ENCODE measurements at regions not wholly inside any gene's neighbourhood (a gene's known extent, or its start where the extent isn't known, plus 50 kb on each side); places are given as distances from the start of the nearest gene placed in this dataset.

- no peak for DNase-seq (ENCODE audit: low read depth in 3 of 3, low spot score in 1 of 3)
Measured at GRCh38 chr5:4762316-4762715, 377.8 kb upstream of the ADAMTS16 start.

- no peak for DNase-seq (ENCODE audit: low read depth in 3 of 3, low spot score in 1 of 3)
Measured at GRCh38 chr5:4765411-4765810, 374.7 kb upstream of the ADAMTS16 start.

- no peak for DNase-seq (ENCODE audit: low read depth in 3 of 3, low spot score in 1 of 3)
Measured at GRCh38 chr5:4766101-4766500, 374.0 kb upstream of the ADAMTS16 start.

GRCh38 chr5:4772591-4772990, 367.5 kb upstream of the ADAMTS16 start:
- DNase-seq (ENCODE audit: low read depth in 3 of 3, low spot score in 1 of 3), result no peak

GRCh38 chr5:4773827-4774317, 366.3 kb upstream of the ADAMTS16 start:
- DNase-seq (ENCODE audit: low read depth in 3 of 3, low spot score in 1 of 3), result no peak

- DNase-seq (ENCODE audit: low read depth in 3 of 3, low spot score in 1 of 3), result no peak
Measured at GRCh38 chr5:4777435-4777834, 362.7 kb upstream of the ADAMTS16 start.

GRCh38 chr5:4780633-4781032, 359.5 kb upstream of the ADAMTS16 start:
- no peak for DNase-seq (ENCODE audit: low read depth in 3 of 3, low spot score in 1 of 3)

GRCh38 chr5:4781299-4781698, 358.8 kb upstream of the ADAMTS16 start:
- no peak for DNase-seq (ENCODE audit: low read depth in 3 of 3, low spot score in 1 of 3)

- no peak for DNase-seq (ENCODE audit: low read depth in 3 of 3, low spot score in 1 of 3)
Measured at GRCh38 chr5:4785971-4786370, 354.2 kb upstream of the ADAMTS16 start.

GRCh38 chr5:4797445-4797844, 342.7 kb upstream of the ADAMTS16 start:
- no peak for DNase-seq (ENCODE audit: low read depth in 3 of 3, low spot score in 1 of 3)

GRCh38 chr5:4802044-4802443, 338.1 kb upstream of the ADAMTS16 start:
- DNase-seq (ENCODE audit: low read depth in 3 of 3, low spot score in 1 of 3), result no peak

GRCh38 chr5:4804691-4805360, 335.3 kb upstream of the ADAMTS16 start:
- DNase-seq (ENCODE audit: low read depth in 3 of 3, low spot score in 1 of 3), result no peak

GRCh38 chr5:4815002-4815401, 325.1 kb upstream of the ADAMTS16 start:
- DNase-seq (ENCODE audit: low read depth in 3 of 3, low spot score in 1 of 3), result no peak

GRCh38 chr5:4817767-4818166, 322.4 kb upstream of the ADAMTS16 start:
- DNase-seq (ENCODE audit: low read depth in 3 of 3, low spot score in 1 of 3), result no peak

GRCh38 chr5:4831325-4831724, 308.8 kb upstream of the ADAMTS16 start:
- no peak for DNase-seq (ENCODE audit: low read depth in 3 of 3, low spot score in 1 of 3)

- DNase-seq (ENCODE audit: low read depth in 3 of 3, low spot score in 1 of 3), result no peak
Measured at GRCh38 chr5:4832471-4832870, 307.7 kb upstream of the ADAMTS16 start.

- DNase-seq (ENCODE audit: low read depth in 3 of 3, low spot score in 1 of 3), result no peak
Measured at GRCh38 chr5:4833104-4833738, 306.9 kb upstream of the ADAMTS16 start.

GRCh38 chr5:4837489-4838058, 302.6 kb upstream of the ADAMTS16 start:
- no peak for DNase-seq (ENCODE audit: low read depth in 3 of 3, low spot score in 1 of 3)

GRCh38 chr5:4845221-4845620, 294.9 kb upstream of the ADAMTS16 start:
- no peak for DNase-seq (ENCODE audit: low read depth in 3 of 3, low spot score in 1 of 3)

- no peak for DNase-seq (ENCODE audit: low read depth in 3 of 3, low spot score in 1 of 3)
Measured at GRCh38 chr5:4847766-4848165, 292.4 kb upstream of the ADAMTS16 start.

GRCh38 chr5:4855036-4855435, 285.1 kb upstream of the ADAMTS16 start:
- DNase-seq (ENCODE audit: low read depth in 3 of 3, low spot score in 1 of 3), result no peak

- no peak for DNase-seq (ENCODE audit: low read depth in 3 of 3, low spot score in 1 of 3)
Measured at GRCh38 chr5:4855880-4856279, 284.2 kb upstream of the ADAMTS16 start.

GRCh38 chr5:4857761-4858160, 282.4 kb upstream of the ADAMTS16 start:
- no peak for DNase-seq (ENCODE audit: low read depth in 3 of 3, low spot score in 1 of 3)
